ENCODE measurements at regions not wholly inside any gene's neighbourhood (a gene's known extent, or its start where the extent isn't known, plus 50 kb on each side); places are given as distances from the start of the nearest gene placed in this dataset.

DNA sequence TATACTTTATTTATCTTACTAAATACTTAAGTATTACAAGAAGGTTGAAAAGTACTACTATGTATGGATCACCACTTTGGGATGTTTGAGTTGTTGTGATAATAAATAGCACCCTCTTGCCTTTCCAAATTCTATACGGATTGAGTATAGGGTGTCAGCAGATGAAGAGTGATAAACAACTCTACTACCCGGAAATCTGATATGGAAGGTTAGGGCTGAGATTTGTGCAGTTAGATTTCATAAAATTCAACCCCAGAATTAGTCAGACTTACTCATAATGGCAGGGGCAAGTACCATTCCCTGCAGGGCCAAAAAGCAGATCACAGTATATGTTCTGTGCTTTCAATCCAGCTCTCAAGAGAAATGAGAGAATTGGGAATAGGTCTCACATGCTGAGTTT is 1008.9 kb upstream of the PCDH7 start:
- TF ChIP-seq, protein P1, sequence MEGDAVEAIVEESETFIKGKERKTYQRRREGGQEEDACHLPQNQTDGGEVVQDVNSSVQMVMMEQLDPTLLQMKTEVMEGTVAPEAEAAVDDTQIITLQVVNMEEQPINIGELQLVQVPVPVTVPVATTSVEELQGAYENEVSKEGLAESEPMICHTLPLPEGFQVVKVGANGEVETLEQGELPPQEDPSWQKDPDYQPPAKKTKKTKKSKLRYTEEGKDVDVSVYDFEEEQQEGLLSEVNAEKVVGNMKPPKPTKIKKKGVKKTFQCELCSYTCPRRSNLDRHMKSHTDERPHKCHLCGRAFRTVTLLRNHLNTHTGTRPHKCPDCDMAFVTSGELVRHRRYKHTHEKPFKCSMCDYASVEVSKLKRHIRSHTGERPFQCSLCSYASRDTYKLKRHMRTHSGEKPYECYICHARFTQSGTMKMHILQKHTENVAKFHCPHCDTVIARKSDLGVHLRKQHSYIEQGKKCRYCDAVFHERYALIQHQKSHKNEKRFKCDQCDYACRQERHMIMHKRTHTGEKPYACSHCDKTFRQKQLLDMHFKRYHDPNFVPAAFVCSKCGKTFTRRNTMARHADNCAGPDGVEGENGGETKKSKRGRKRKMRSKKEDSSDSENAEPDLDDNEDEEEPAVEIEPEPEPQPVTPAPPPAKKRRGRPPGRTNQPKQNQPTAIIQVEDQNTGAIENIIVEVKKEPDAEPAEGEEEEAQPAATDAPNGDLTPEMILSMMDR (IDR thresholded peaks at IDR 0.05), result no peak
- no peak for TF ChIP-seq POLR2AphosphoS5 (IDR thresholded peaks at IDR 0.05)
- TF ChIP-seq EP300 (IDR thresholded peaks at IDR 0.05), result no peak

Data from suprapubic skin (tissue), 4 donors.